IMR-90 (cell line): ENCODE measurements at regions not wholly inside any gene's neighbourhood (a gene's known extent, or its start where the extent isn't known, plus 50 kb on each side); places are given as distances from the start of the nearest gene placed in this dataset.

ENCODE experiments used
- ATAC-seq: fragments of 200-7000 bp; cut with Tn5 transposase; 2 replicates; pipeline ENCODE4 v1.9.1; 2020; ENCODE audit warnings: low read depth, mild to moderate bottlenecking, moderate library complexity
- BruUV-seq: library from RNA; stranded (reverse); fragments of 400-500 nt; replicated peaks from 2 replicates; lab custom pipeline; 2021; lab: Mats Ljungman, UMichigan
- CTCF ChIA-PET: fragments of 300-600 bp; formaldehyde crosslinking; extraction: SDS; loops from one replicate; lab custom pipeline; 2021; ENCODE audit warnings: antibody characterized with exemption; lab: Yijun Ruan, JAX
- POLR2A ChIA-PET: fragments of 300-600 bp; sonication (Branson Sonifier 250); formaldehyde crosslinking; loops from one replicate; lab custom pipeline; 2022; ENCODE audit warnings: antibody characterized with exemption; ENCODE audit not compliant: unreplicated experiment; lab: Charles Lee
- DNase-seq: peaks from one replicate; pipeline ENCODE4 v3.0.0; 2013
- H2AFZ ChIP-seq: replicated peaks from 2 replicates; pipeline ENCODE3; 2013; ENCODE audit warnings: low read length, mild to moderate bottlenecking; ENCODE audit not compliant: poor library complexity
- H2AK5ac ChIP-seq: 2 replicates; pipeline ENCODE4 v1.6.1; 2013; ENCODE audit warnings: low read depth, low read length, inconsistent platforms
- H2AK9ac ChIP-seq: replicated peaks from 2 replicates; pipeline ENCODE3; 2013; ENCODE audit warnings: mild to moderate bottlenecking, low read depth, low read length, moderate library complexity; ENCODE audit not compliant: poor library complexity
- H2BK120ac ChIP-seq: 2 replicates; pipeline ENCODE4 v1.6.1; 2013; ENCODE audit warnings: low read depth, low read length, inconsistent platforms
- H2BK15ac ChIP-seq: 3 replicates; pipeline ENCODE4 v1.6.1; 2013; ENCODE audit warnings: low read depth, low read length, inconsistent platforms
- H2BK20ac ChIP-seq: 2 replicates; pipeline ENCODE4 v1.6.1; 2013; ENCODE audit warnings: low read depth, mild to moderate bottlenecking, inconsistent platforms, low read length, moderate library complexity
- H2BK5ac ChIP-seq: 2 replicates; pipeline ENCODE4 v1.6.1; 2013; ENCODE audit warnings: mild to moderate bottlenecking, low read depth, low read length, inconsistent platforms; ENCODE audit not compliant: poor library complexity, severe bottlenecking
- H3K14ac ChIP-seq: replicated peaks from 2 replicates; pipeline ENCODE4 v1.6.1; 2013; ENCODE audit warnings: low read depth, low read length, inconsistent platforms
- H3K18ac ChIP-seq: 2 replicates; pipeline ENCODE4 v1.6.1; 2013; ENCODE audit warnings: low read depth, low read length, control low read depth
- H3K23ac ChIP-seq: 2 replicates; pipeline ENCODE4 v1.6.1; 2013; ENCODE audit warnings: low read depth, low read length, inconsistent platforms
- H3K27ac ChIP-seq: 2 replicates; pipeline ENCODE4 v1.5.1; 2013; ENCODE audit warnings: mild to moderate bottlenecking, control low read depth, low read length; ENCODE audit not compliant: insufficient read depth
- H3K27me3 ChIP-seq: 2 replicates; pipeline ENCODE4 v1.6.1; 2013; ENCODE audit warnings: low read length; ENCODE audit not compliant: control insufficient read depth, insufficient read depth
- H3K36me3 ChIP-seq: 2 replicates; pipeline ENCODE4 v1.6.1; 2013; ENCODE audit warnings: low read length, mixed read lengths; ENCODE audit not compliant: control insufficient read depth, insufficient read depth
- H3K4ac ChIP-seq: 2 replicates; pipeline ENCODE4 v1.6.1; 2013; ENCODE audit warnings: low read depth, low read length, inconsistent platforms
- H3K4me1 ChIP-seq: 2 replicates; pipeline ENCODE4 v1.6.1; 2013; ENCODE audit warnings: low read length, mixed read lengths; ENCODE audit not compliant: control insufficient read depth, insufficient read depth
- H3K4me2 ChIP-seq: 2 replicates; pipeline ENCODE4 v1.6.1; 2013; ENCODE audit warnings: low read depth, mild to moderate bottlenecking, control low read depth, low read length, moderate library complexity
- H3K4me3 ChIP-seq: 2 replicates; pipeline ENCODE4 v1.5.1; 2013; ENCODE audit warnings: low read depth, mild to moderate bottlenecking, control low read depth, low read length, moderate library complexity; ENCODE audit not compliant: insufficient read depth
- H3K56ac ChIP-seq: 2 replicates; pipeline ENCODE4 v1.6.1; 2013; ENCODE audit warnings: low read length, inconsistent platforms; ENCODE audit not compliant: insufficient read depth; ENCODE audit errors: extremely low read depth
- H3K79me1 ChIP-seq, 2 experiments: 2 replicates each; pipeline ENCODE4 v1.6.1; 2013; ENCODE audit warnings: low read length in 2 of 2, inconsistent platforms in 1 of 2, low read depth in 1 of 2
- H3K9ac ChIP-seq: 2 replicates; pipeline ENCODE4 v1.6.1; 2013; ENCODE audit warnings: low read depth, low read length, control low read depth
- H3K9me1 ChIP-seq: 2 replicates; pipeline ENCODE4 v1.6.1; 2013; ENCODE audit warnings: low read length, inconsistent platforms; ENCODE audit not compliant: insufficient read depth
- H3K9me3 ChIP-seq: 2 replicates; pipeline ENCODE4 v1.6.1; 2013; ENCODE audit warnings: low read length; ENCODE audit not compliant: control insufficient read depth, insufficient read depth
- H4K20me1 ChIP-seq: 2 replicates; pipeline ENCODE4 v1.6.1; 2013; ENCODE audit warnings: low read length, inconsistent platforms; ENCODE audit not compliant: insufficient read depth
- H4K5ac ChIP-seq: 2 replicates; pipeline ENCODE4 v1.6.1; 2013; ENCODE audit warnings: mild to moderate bottlenecking, low read depth, low read length, control low read depth
- H4K8ac ChIP-seq, 2 experiments: 2 replicates each; pipeline ENCODE4 v1.6.1; 2013; ENCODE audit warnings: low read depth in 2 of 2, low read length in 2 of 2, control low read depth in 1 of 2, inconsistent platforms in 1 of 2
- H4K91ac ChIP-seq: 2 replicates; pipeline ENCODE4 v1.6.1; 2013; ENCODE audit warnings: low read depth, low read length, inconsistent platforms; ENCODE audit not compliant: insufficient read depth
- BHLHE40 ChIP-seq: fragments of 150-350 bp; IDR thresholded peaks from 2 replicates; pipeline ENCODE4 v1.6.1; 2016; ENCODE audit warnings: mild to moderate bottlenecking, low read depth, low read length
- CEBPB ChIP-seq: IDR thresholded peaks from 2 replicates; pipeline ENCODE4 v1.6.1; 2012; ENCODE audit warnings: low read depth, low read length, improper control_type of control experiment
- CHD1 ChIP-seq: IDR thresholded peaks from 2 replicates; pipeline ENCODE4 v1.6.1; 2012; ENCODE audit warnings: low read depth, low read length, improper control_type of control experiment
- CTCF ChIP-seq: conservative IDR thresholded peaks from 2 replicates; pipeline ENCODE4 v1.5.1; 2012; ENCODE audit warnings: mild to moderate bottlenecking, low read depth, low read length, improper control_type of control experiment
- ELK1 ChIP-seq: fragments of 150-350 bp; IDR thresholded peaks from 2 replicates; pipeline ENCODE4 v1.6.1; 2016; ENCODE audit warnings: low read depth, mild to moderate bottlenecking, low read length, moderate library complexity, borderline replicate concordance
- FOS ChIP-seq: fragments of 150-350 bp; IDR thresholded peaks from 2 replicates; pipeline ENCODE4 v1.6.1; 2016; ENCODE audit warnings: low read depth, low read length
- MAFK ChIP-seq: IDR thresholded peaks from 2 replicates; pipeline ENCODE4 v1.6.1; 2012; ENCODE audit warnings: low read depth, low read length, improper control_type of control experiment
- MAZ ChIP-seq: IDR thresholded peaks from 2 replicates; pipeline ENCODE4 v1.6.1; 2012; ENCODE audit warnings: low read depth, mild to moderate bottlenecking, low read length, improper control_type of control experiment, moderate library complexity, borderline replicate concordance
- MXI1 ChIP-seq: IDR thresholded peaks from 2 replicates; pipeline ENCODE4 v1.6.1; 2012; ENCODE audit warnings: low read depth, mild to moderate bottlenecking, low read length, moderate library complexity, borderline replicate concordance
- NFE2L2 ChIP-seq: fragments of 150-350 bp; IDR thresholded peaks from 2 replicates; pipeline ENCODE4 v1.6.1; 2016; ENCODE audit warnings: low read depth, mild to moderate bottlenecking, low read length
- POLR2A ChIP-seq: IDR thresholded peaks from 2 replicates; pipeline ENCODE4 v1.6.1; 2012; ENCODE audit warnings: mild to moderate bottlenecking, low read depth, low read length
- RAD21 ChIP-seq: IDR thresholded peaks from 2 replicates; pipeline ENCODE4 v1.6.1; 2012; ENCODE audit warnings: low read length, improper control_type of control experiment
- RCOR1 ChIP-seq: IDR thresholded peaks from 2 replicates; pipeline ENCODE4 v1.6.1; 2012; ENCODE audit warnings: mild to moderate bottlenecking, low read length, improper control_type of control experiment; ENCODE audit not compliant: insufficient replicate concordance
- RFX5 ChIP-seq: IDR thresholded peaks from 2 replicates; pipeline ENCODE4 v1.8.0; 2012; ENCODE audit warnings: low read depth, mild to moderate bottlenecking, low read length, moderate library complexity
- SMC3 ChIP-seq: fragments of 150-350 bp; IDR thresholded peaks from 2 replicates; pipeline ENCODE4 v1.6.1; 2016; ENCODE audit warnings: low read depth, mild to moderate bottlenecking, antibody characterized with exemption, low read length, moderate library complexity
- USF2 ChIP-seq: fragments of 150-350 bp; IDR thresholded peaks from 2 replicates; pipeline ENCODE4 v1.6.1; 2017; ENCODE audit warnings: mild to moderate bottlenecking, antibody characterized with exemption, low read length, low read depth
- dilution Hi-C: fragments of 300-500 bp; cut with HindIII; formaldehyde crosslinking; loops from one replicate; pipeline ENCODE4 v1.14.3; 2018; ENCODE audit warnings: low sequenced_read_pairs; ENCODE audit not compliant: unreplicated experiment
- in situ Hi-C: fragments of 300-500 bp; cut with MboI; formaldehyde crosslinking; loops from 3 replicates; pipeline ENCODE4 v1.14.3; 2019; ENCODE audit warnings: low sequenced_read_pairs, inconsistent platforms, mixed read lengths
- intact Hi-C: fragments of 100-400 bp; cut with micrococcal nuclease; formaldehyde crosslinking; loops from 2 replicates; pipeline ENCODE4 v1.10.0; 2022

- Histone ChIP-seq H3K4ac (no peak overlapping the region), H2AFZ (no peak overlapping the region), H2BK20ac (no peak overlapping the region), H4K20me1 (no peaks in the 10 kb centered on the region), H2BK120ac (no peak overlapping the region), H3K14ac (no peak overlapping the region), H3K18ac (no peak overlapping the region), H3K9ac (no peak overlapping the region), H2BK15ac (no peak overlapping the region), H3K4me2 (no peak overlapping the region), H3K27me3 (peaks cover 11% of the 10 kb centered on the region), H3K4me1 (no peaks in the 10 kb centered on the region), H2BK5ac (no peak overlapping the region), H3K79me1 (no peaks in the 10 kb centered on the region), H4K5ac (no peak overlapping the region), H3K9me3 (peaks cover 8% of the 10 kb centered on the region), H3K27ac (no peak overlapping the region), H2AK5ac (no peak overlapping the region), H4K91ac (no peak overlapping the region), H4K8ac (no peak overlapping the region), H3K4me3 (no peak overlapping the region), H3K9me1 (no peaks in the 10 kb centered on the region), H3K23ac (no peak overlapping the region), H2AK9ac (no peak overlapping the region), H3K56ac (no peak overlapping the region), H3K36me3 (no peaks in the 10 kb centered on the region)
- BruUV-seq, result no TSS peak
- DNase-seq (no peak), ATAC-seq (no peak)
- dilution Hi-C loops (no loop called here), in situ Hi-C loops (no loop called here), intact Hi-C loops (no loop called here)
- no peak for TF ChIP-seq RFX5
- no peak for TF ChIP-seq CTCF
- no peak for TF ChIP-seq MAZ
- no peak for TF ChIP-seq NFE2L2
- TF ChIP-seq FOS, result no peak
- no peak for TF ChIP-seq RCOR1
- no peak for TF ChIP-seq RAD21
- no peak for TF ChIP-seq USF2
- no peak for TF ChIP-seq CHD1
- no peak for TF ChIP-seq BHLHE40
- TF ChIP-seq ELK1, result no peak
- TF ChIP-seq MAFK, result no peak
- no peak for TF ChIP-seq CEBPB
- no peak for TF ChIP-seq MXI1
- TF ChIP-seq POLR2A, result no peak
- no peak for TF ChIP-seq SMC3
- POLR2A ChIA-PET, result no interaction called here
- CTCF ChIA-PET, result no interaction called here
These were observed 274.0 kb downstream of the TFCP2L1 start for GRCh38 chr2:121010998-121011397.
